ENCODE measurements at regions not wholly inside any gene's neighbourhood (a gene's known extent, or its start where the extent isn't known, plus 50 kb on each side); places are given as distances from the start of the nearest gene placed in this dataset.
"Not testable (repeated sequence)": the region's sequence is repeated elsewhere in the genome, so short reads cannot be mapped to it uniquely, and the experiment has no call there.

GRCh38 chr4:181006499-181007260, 1236.5 kb upstream of the TENM3 start:
- no peak for FAIRE-seq

GRCh38 chr4:181007751-181008150, 1235.5 kb upstream of the TENM3 start:
- FAIRE-seq: no peak

GRCh38 chr4:181008164-181008563, 1235.0 kb upstream of the TENM3 start:
- no peak for FAIRE-seq

GRCh38 chr4:181013162-181013561, 1230.0 kb upstream of the TENM3 start:
- FAIRE-seq: no peak

GRCh38 chr4:181017038-181017437, 1226.2 kb upstream of the TENM3 start:
- no peak for FAIRE-seq

- no peak for FAIRE-seq
Measured at GRCh38 chr4:181018472-181018871, 1224.7 kb upstream of the TENM3 start.

- no peak for FAIRE-seq
Measured at GRCh38 chr4:181018913-181019312, 1224.3 kb upstream of the TENM3 start.

- FAIRE-seq: no peak
Measured at GRCh38 chr4:181020456-181020855, 1222.7 kb upstream of the TENM3 start.

- FAIRE-seq: no peak
Measured at GRCh38 chr4:181021213-181021612, 1222.0 kb upstream of the TENM3 start.

- FAIRE-seq: not testable (repeated sequence)
Measured at GRCh38 chr4:181030135-181030921, 1212.9 kb upstream of the TENM3 start.

GRCh38 chr4:181030961-181031360, 1212.2 kb upstream of the TENM3 start:
- FAIRE-seq: no peak

- no peak for FAIRE-seq
Measured at GRCh38 chr4:181043486-181043885, 1199.7 kb upstream of the TENM3 start.

- no peak for FAIRE-seq
Measured at GRCh38 chr4:181046809-181047208, 1196.4 kb upstream of the TENM3 start.

GRCh38 chr4:181051931-181052330, 1191.3 kb upstream of the TENM3 start:
- FAIRE-seq: no peak

GRCh38 chr4:181061787-181062186, 1181.4 kb upstream of the TENM3 start:
- no peak for FAIRE-seq

- no peak for FAIRE-seq
Measured at GRCh38 chr4:181063212-181063611, 1180.0 kb upstream of the TENM3 start.

GRCh38 chr4:181077341-181077740, 1165.9 kb upstream of the TENM3 start:
- FAIRE-seq: no peak

- no peak for FAIRE-seq
Measured at GRCh38 chr4:181078196-181078595, 1165.0 kb upstream of the TENM3 start.

GRCh38 chr4:181083757-181084361, 1159.3 kb upstream of the TENM3 start:
- FAIRE-seq: no peak

- no peak for FAIRE-seq
Measured at GRCh38 chr4:181085557-181085956, 1157.6 kb upstream of the TENM3 start.

- no peak for FAIRE-seq
Measured at GRCh38 chr4:181105487-181105886, 1137.7 kb upstream of the TENM3 start.

GRCh38 chr4:181106398-181106797, 1136.8 kb upstream of the TENM3 start:
- no peak for FAIRE-seq

- FAIRE-seq: no peak
Measured at GRCh38 chr4:181108237-181108636, 1135.0 kb upstream of the TENM3 start.

GRCh38 chr4:181119186-181119585, 1124.0 kb upstream of the TENM3 start:
- FAIRE-seq: no peak
